Ascending aorta (tissue), 2 donors: ENCODE measurements at regions not wholly inside any gene's neighbourhood (a gene's known extent, or its start where the extent isn't known, plus 50 kb on each side); places are given as distances from the start of the nearest gene placed in this dataset.
A peak's percentile ranks its signal among the peaks of the same experiment; 100 is the strongest.

Experiments
- DNase-seq, 2 donors: peaks; one replicate each; pipeline ENCODE4 v3.0.0-alpha.2; 2019; ENCODE audit warnings: low spot score in 2 of 2
- H3K27ac ChIP-seq, 2 donors: fragments of 200-600 bp; sonication (generic); one replicate each; pipeline ENCODE4 v1.5.1; 2016 to 2017; ENCODE audit warnings: mild to moderate bottlenecking in 1 of 2
- H3K27me3 ChIP-seq: fragments of 200-600 bp; sonication (generic); one replicate; pipeline ENCODE4 v1.5.1; 2017
- H3K36me3 ChIP-seq, 2 donors: fragments of 200-600 bp; sonication (generic); one replicate each; pipeline ENCODE4 v1.5.1; 2016
- H3K4me1 ChIP-seq, 2 donors: fragments of 200-600 bp; sonication (generic); one replicate each; pipeline ENCODE4 v1.5.1; 2016 to 2017; ENCODE audit warnings: mild to moderate bottlenecking in 1 of 2
- H3K4me3 ChIP-seq, 2 donors: fragments of 200-600 bp; sonication (generic); one replicate each; pipeline ENCODE4 v1.5.1; 2016 to 2017; ENCODE audit warnings: mild to moderate bottlenecking in 1 of 2
- H3K9me3 ChIP-seq, 2 donors: fragments of 200-600 bp; sonication (generic); one replicate each; pipeline ENCODE4 v1.5.1; 2016
- CTCF ChIP-seq, 3 experiments: fragments of 200-600 bp in 2 of 3; fragments of 450-650 bp in 1 of 3; sonication (generic) in 2 of 3; IDR thresholded peaks; one replicate each; pipeline ENCODE4 v1.5.1; 2016 to 2019; ENCODE audit warnings: antibody characterized with exemption in 3 of 3, mild to moderate bottlenecking in 1 of 3, moderate library complexity in 1 of 3
- intact Hi-C: fragments of 100-400 bp; cut with DNase I; formaldehyde crosslinking; loops from one replicate; pipeline ENCODE4 v1.15.1; 2023

GRCh38 chrX:9339603-9340491, 125.0 kb upstream of the TBL1X start:
- no peak for TF ChIP-seq CTCF (IDR thresholded peaks at IDR 0.05)
- Histone ChIP-seq H3K36me3 (no peaks in the 10 kb centered on the region), H3K4me1 (peaks cover 10 to 33% of the 10 kb centered on the region in 2 donors), H3K4me3 (no peak overlapping the region), H3K27me3 (no peaks in the 10 kb centered on the region), H3K27ac (peak overlapping the region; percentile 88 to 90), H3K9me3 (no peaks in the 10 kb centered on the region)
- DNase-seq, result no peak
- intact Hi-C loops, result loop anchor here (2.0 to 10.0 kb wide), 4 partner anchors 191 to 475 kb away; no protein-coding TSS in a partner anchor

GRCh38 chrX:9340598-9341290, 124.1 kb upstream of the TBL1X start:
- TF ChIP-seq CTCF (IDR thresholded peaks at IDR 0.05), result no peak

DNA sequence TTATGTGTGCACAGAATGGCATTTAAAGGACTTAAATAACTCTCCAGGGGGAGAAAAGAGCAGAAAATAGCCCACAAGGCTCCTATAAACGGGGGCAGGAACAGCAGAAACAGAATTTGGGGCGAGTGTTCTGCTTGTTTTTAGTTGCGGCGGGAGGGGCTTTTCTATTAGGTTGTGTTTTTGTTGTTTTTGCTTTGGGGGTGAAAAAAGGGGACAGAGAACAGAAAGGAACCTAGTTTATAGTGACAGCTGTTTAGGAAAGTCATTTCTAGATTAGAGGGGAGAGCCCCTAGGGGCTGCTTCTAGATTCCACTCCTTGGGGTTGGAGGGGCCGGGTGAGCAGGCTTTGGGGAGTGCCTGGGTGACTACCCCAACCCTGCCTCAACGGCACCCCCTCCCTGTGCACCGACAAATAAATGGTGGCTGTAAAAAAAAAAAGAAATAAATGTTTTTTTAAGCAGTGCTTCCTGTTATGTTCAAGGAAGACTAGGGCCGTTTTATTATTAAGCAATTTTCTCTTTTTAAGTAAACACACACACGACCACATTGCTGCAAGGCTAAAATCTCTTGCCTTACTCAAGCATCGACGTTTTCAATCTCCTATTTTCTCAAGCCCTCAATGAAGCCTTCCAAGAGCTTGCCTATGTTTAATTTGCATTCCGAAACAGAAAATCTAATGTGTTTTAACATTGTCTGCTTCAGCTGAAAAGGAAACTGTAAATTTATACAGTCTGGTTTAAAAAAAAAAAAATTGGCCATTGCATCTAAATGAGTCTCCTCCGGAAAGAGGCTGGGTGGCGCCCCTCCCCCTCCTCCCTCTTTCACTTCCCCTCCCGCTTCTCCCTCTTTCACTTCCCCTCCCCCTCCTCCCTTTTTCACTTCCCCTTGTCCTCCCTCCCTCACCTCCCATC, 123.3 kb upstream of the TBL1X start:
- no peak for TF ChIP-seq CTCF (IDR thresholded peaks at IDR 0.05)
- peak in 1 of 2 donors; percentile 85 for DNase-seq
- H3K36me3 ChIP-seq, result no peaks in the 10 kb centered on the region
- H3K4me1 ChIP-seq, result peaks cover 10 to 33% of the 10 kb centered on the region in 2 donors
- peak overlapping the region; percentile 88 to 90 for H3K27ac ChIP-seq
- no peaks in the 10 kb centered on the region for H3K9me3 ChIP-seq
- H3K4me3 ChIP-seq, result peak overlapping the region; percentile 55 to 68
- intact Hi-C loops, result loop anchor here (1.0 to 10.0 kb wide), 5 partner anchors 122 to 477 kb away; no protein-coding TSS in a partner anchor
- no peaks in the 10 kb centered on the region for H3K27me3 ChIP-seq

More at GRCh38 chrX:9340598-9341290, 124.1 kb upstream of the TBL1X start:
- H3K9me3 ChIP-seq, result no peaks in the 10 kb centered on the region
- H3K4me1 ChIP-seq, result peaks cover 10 to 33% of the 10 kb centered on the region in 2 donors
- intact Hi-C loops, result loop anchor here (2.0 to 10.0 kb wide), 4 partner anchors 190 to 476 kb away; no protein-coding TSS in a partner anchor
- H3K36me3 ChIP-seq, result no peaks in the 10 kb centered on the region
- peak in 1 of 2 donors; percentile 82 for DNase-seq
- H3K4me3 ChIP-seq, result peak overlapping the region; percentile 55 to 68
- no peaks in the 10 kb centered on the region for H3K27me3 ChIP-seq
- H3K27ac ChIP-seq, result peak overlapping the region; percentile 88 to 90

GRCh38 chrX:9342561-9343051, 122.3 kb upstream of the TBL1X start:
- peaks cover 10 to 33% of the 10 kb centered on the region in 2 donors for H3K4me1 ChIP-seq
- TF ChIP-seq CTCF (IDR thresholded peaks at IDR 0.05), result no peak
- H3K27ac ChIP-seq, result peak overlapping the region; percentile 88 to 89
- DNase-seq, result peak; percentile 53 to 93
- intact Hi-C loops, result loop anchor here (1.0 to 10.0 kb wide), 4 partner anchors 121 to 478 kb away; no protein-coding TSS in a partner anchor
- peak overlapping the region; percentile 48 to 68 for H3K4me3 ChIP-seq
- no peaks in the 10 kb centered on the region for H3K27me3 ChIP-seq
- H3K36me3 ChIP-seq, result no peaks in the 10 kb centered on the region
- no peaks in the 10 kb centered on the region for H3K9me3 ChIP-seq
